ENCODE measurements at regions not wholly inside any gene's neighbourhood (a gene's known extent, or its start where the extent isn't known, plus 50 kb on each side); places are given as distances from the start of the nearest gene placed in this dataset.

GRCh38 chr12:77571127-77571526, 259.6 kb upstream of the NAV3 start:
- TF ChIP-seq, protein P1, sequence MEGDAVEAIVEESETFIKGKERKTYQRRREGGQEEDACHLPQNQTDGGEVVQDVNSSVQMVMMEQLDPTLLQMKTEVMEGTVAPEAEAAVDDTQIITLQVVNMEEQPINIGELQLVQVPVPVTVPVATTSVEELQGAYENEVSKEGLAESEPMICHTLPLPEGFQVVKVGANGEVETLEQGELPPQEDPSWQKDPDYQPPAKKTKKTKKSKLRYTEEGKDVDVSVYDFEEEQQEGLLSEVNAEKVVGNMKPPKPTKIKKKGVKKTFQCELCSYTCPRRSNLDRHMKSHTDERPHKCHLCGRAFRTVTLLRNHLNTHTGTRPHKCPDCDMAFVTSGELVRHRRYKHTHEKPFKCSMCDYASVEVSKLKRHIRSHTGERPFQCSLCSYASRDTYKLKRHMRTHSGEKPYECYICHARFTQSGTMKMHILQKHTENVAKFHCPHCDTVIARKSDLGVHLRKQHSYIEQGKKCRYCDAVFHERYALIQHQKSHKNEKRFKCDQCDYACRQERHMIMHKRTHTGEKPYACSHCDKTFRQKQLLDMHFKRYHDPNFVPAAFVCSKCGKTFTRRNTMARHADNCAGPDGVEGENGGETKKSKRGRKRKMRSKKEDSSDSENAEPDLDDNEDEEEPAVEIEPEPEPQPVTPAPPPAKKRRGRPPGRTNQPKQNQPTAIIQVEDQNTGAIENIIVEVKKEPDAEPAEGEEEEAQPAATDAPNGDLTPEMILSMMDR (conservative IDR thresholded peaks at IDR 0.05 in 1 of 2, IDR thresholded peaks at IDR 0.05 in 1 of 2; ENCODE audit: extremely low read depth in 1 of 2, insufficient read depth in 1 of 2, low read depth in 1 of 2, low read length in 2 of 2) = no peak
- no peak for TF ChIP-seq EZH2 (IDR thresholded peaks at IDR 0.05; ENCODE audit: borderline replicate concordance, low read length)
